AG09319 (cell line): ENCODE measurements at regions not wholly inside any gene's neighbourhood (a gene's known extent, or its start where the extent isn't known, plus 50 kb on each side); places are given as distances from the start of the nearest gene placed in this dataset.

ENCODE experiments used
- DNase-seq: peaks from one replicate; pipeline ENCODE4 v3.0.0-alpha.2; 2010; ENCODE audit warnings: low read depth; ENCODE audit errors: extremely low read depth
- CTCF ChIP-seq: IDR thresholded peaks from 2 replicates; pipeline ENCODE4 v1.5.1; 2011; ENCODE audit warnings: low read depth, mild to moderate bottlenecking, inconsistent platforms, low read length, moderate library complexity

DNA sequence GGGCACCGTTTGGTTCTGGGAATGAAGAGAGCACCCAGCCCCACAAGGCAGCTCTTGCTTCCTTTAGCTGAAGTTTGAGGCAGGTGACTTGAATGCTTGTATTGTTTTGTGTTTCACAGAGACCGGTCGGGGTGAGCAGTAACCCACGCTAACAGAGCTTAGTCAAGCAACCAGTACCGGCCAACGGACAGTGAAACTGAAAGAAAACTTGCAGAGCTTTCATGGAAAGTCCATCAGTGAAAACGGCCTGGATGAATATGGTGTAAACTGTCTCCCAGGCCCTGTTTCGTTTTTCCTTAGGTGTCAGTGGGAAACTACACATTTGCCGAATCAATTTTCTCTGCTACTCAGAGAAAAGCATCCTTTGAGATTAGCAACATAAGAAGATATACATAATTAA lies 101.1 kb downstream of the LYZL1 start:
- DNase-seq, result no peak
- no peak for TF ChIP-seq CTCF

GRCh38 chr10:29392376-29393021 lies 103.6 kb downstream of the LYZL1 start:
- peak; percentile 80 for TF ChIP-seq CTCF
- no peak for DNase-seq

GRCh38 chr10:29394321-29394932 lies 105.6 kb downstream of the LYZL1 start:
- no peak for DNase-seq
- TF ChIP-seq CTCF, result no peak

DNA sequence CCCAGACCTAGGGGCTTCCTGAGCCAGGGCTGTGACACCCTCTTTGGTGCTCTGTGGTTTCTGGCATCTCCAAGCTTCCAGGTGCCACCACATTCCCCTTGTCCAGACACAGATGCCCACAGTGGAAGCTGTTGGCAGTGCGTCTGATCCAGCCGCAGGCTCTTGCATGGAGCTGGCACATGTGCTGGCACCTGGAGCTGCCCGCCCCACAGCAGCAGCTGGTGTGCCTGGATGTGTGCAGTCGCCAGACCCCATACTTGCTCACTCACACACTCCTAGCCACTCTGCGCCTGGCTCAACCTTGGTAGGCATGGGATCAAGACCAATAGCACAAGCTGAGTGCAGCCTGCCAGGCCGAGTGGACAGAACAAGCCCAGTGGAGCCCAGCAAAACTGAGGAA lies 106.5 kb downstream of the LYZL1 start:
- no peak for DNase-seq
- TF ChIP-seq CTCF, result no peak

DNA sequence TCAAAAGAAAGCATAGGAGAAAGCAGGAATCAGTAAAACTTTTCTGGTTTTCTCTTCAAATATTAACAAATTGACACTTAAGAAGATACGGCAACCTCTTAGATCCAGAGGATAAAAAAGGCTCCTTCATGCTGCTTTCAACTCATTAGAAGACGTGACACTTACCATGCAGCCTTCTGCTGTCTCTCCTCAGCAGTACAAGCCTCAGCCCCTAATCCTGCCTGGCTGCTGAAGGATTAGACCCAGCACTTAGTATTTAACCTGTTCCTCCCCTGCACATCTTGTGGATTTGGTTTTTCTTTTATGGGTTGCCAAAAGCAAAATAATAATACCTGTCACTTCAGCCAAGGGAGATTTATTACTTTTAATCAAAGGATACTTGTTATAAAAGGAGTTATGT lies 108.4 kb downstream of the LYZL1 start:
- TF ChIP-seq CTCF, result no peak
- DNase-seq, result no peak

GRCh38 chr10:29403208-29403607 lies 114.3 kb downstream of the LYZL1 start:
- no peak for DNase-seq
- no peak for TF ChIP-seq CTCF

GRCh38 chr10:29407280-29407858 lies 118.5 kb downstream of the LYZL1 start:
- DNase-seq, result no peak
- no peak for TF ChIP-seq CTCF
